ENCODE measurements at regions not wholly inside any gene's neighbourhood (a gene's known extent, or its start where the extent isn't known, plus 50 kb on each side); places are given as distances from the start of the nearest gene placed in this dataset.

GRCh38 chr5:36370073-36370472 is 68.4 kb upstream of the RANBP3L start:
- no peak for DNase-seq (ENCODE audit: low read depth, low spot score)
- no peak for TF ChIP-seq CTCF (IDR thresholded peaks at IDR 0.05; ENCODE audit: insufficient read depth, low read length, missing control alignments)
- no peak overlapping the region for H3K4me3 ChIP-seq (ENCODE audit: low read depth, low read length)
- ChIA-PET CTCF (no interaction called here), POLR2A (no interaction called here)

GRCh38 chr5:36371366-36371765 is 69.7 kb upstream of the RANBP3L start:
- no peak overlapping the region for H3K4me3 ChIP-seq (ENCODE audit: low read depth, low read length)
- TF ChIP-seq CTCF (IDR thresholded peaks at IDR 0.05; ENCODE audit: insufficient read depth, low read length, missing control alignments) = no peak
- ChIA-PET POLR2A (no interaction called here), CTCF (no interaction called here)
- DNase-seq (ENCODE audit: low read depth, low spot score) = no peak

- ChIA-PET CTCF (interaction anchor here (0.6 to 2.0 kb wide), 5 partner anchors 16 to 317 kb away, joined by 3 to 5 read pairs (median 3); no protein-coding TSS in a partner anchor), POLR2A (interaction anchor here (1.2 to 1.3 kb wide), 2 partner anchors 10 to 16 kb away, joined by 3 read pairs; no protein-coding TSS in a partner anchor)
- no peak for TF ChIP-seq CTCF (IDR thresholded peaks at IDR 0.05; ENCODE audit: insufficient read depth, low read length, missing control alignments)
- no peak overlapping the region for H3K4me3 ChIP-seq (ENCODE audit: low read depth, low read length)
- no peak for DNase-seq (ENCODE audit: low read depth, low spot score)
Observed at GRCh38 chr5:36373527-36374086, 71.9 kb upstream of the RANBP3L start.

GRCh38 chr5:36374266-36374862 is 72.7 kb upstream of the RANBP3L start:
- TF ChIP-seq CTCF (IDR thresholded peaks at IDR 0.05; ENCODE audit: insufficient read depth, low read length, missing control alignments) = no peak
- ChIA-PET POLR2A (interaction anchor here (1.2 to 1.3 kb wide), 2 partner anchors 11 to 17 kb away, joined by 3 read pairs; no protein-coding TSS in a partner anchor), CTCF (interaction anchor here (1.3 to 2.0 kb wide), 4 partner anchors 17 to 196 kb away, joined by 3 to 5 read pairs (median 4); no protein-coding TSS in a partner anchor)
- DNase-seq (ENCODE audit: low read depth, low spot score) = peak; percentile 62
- no peak overlapping the region for H3K4me3 ChIP-seq (ENCODE audit: low read depth, low read length)

GRCh38 chr5:36377192-36377591 is 75.5 kb upstream of the RANBP3L start:
- ChIA-PET POLR2A (no interaction called here), CTCF (interaction anchor here (0.8 to 2.7 kb wide), 6 partner anchors 8 to 317 kb away, joined by 3 to 13 read pairs (median 4); no protein-coding TSS in a partner anchor)
- TF ChIP-seq CTCF (IDR thresholded peaks at IDR 0.05; ENCODE audit: insufficient read depth, low read length, missing control alignments) = no peak

GRCh38 chr5:36378551-36378950 is 76.8 kb upstream of the RANBP3L start:
- no peak for TF ChIP-seq CTCF (IDR thresholded peaks at IDR 0.05; ENCODE audit: insufficient read depth, low read length, missing control alignments)
- ChIA-PET POLR2A (no interaction called here), CTCF (interaction anchor here (1.1 to 1.9 kb wide), 4 partner anchors 9 to 113 kb away, joined by 3 to 6 read pairs (median 4); no protein-coding TSS in a partner anchor)
- H3K4me3 ChIP-seq (ENCODE audit: low read depth, low read length) = no peak overlapping the region
- no peak for DNase-seq (ENCODE audit: low read depth, low spot score)

More at GRCh38 chr5:36377192-36377591, 75.5 kb upstream of the RANBP3L start:
- H3K4me3 ChIP-seq (ENCODE audit: low read depth, low read length) = no peak overlapping the region
- DNase-seq (ENCODE audit: low read depth, low spot score) = no peak

Data from AG04449 (cell line).